ENCODE measurements at regions not wholly inside any gene's neighbourhood (a gene's known extent, or its start where the extent isn't known, plus 50 kb on each side); places are given as distances from the start of the nearest gene placed in this dataset.

- DNase-seq = no peak
Measured at GRCh38 chr2:240227538-240228428, 87.3 kb upstream of the OTOS start.

- DNase-seq = no peak
Measured at GRCh38 chr2:240229005-240229404, 88.5 kb upstream of the OTOS start.

- DNase-seq = no peak
Measured at GRCh38 chr2:240229603-240230235, 89.3 kb upstream of the OTOS start.

- no peak for DNase-seq
Measured at GRCh38 chr2:240230291-240230931, 90.0 kb upstream of the OTOS start.

GRCh38 chr2:240231838-240232244 is 91.4 kb upstream of the OTOS start:
- no peak for DNase-seq

- no peak for DNase-seq
Measured at GRCh38 chr2:240232264-240232915, 91.9 kb upstream of the OTOS start.

GRCh38 chr2:240232961-240233884 is 92.8 kb upstream of the OTOS start:
- no peak for DNase-seq

GRCh38 chr2:240233885-240234502 is 93.5 kb upstream of the OTOS start:
- DNase-seq = no peak

- DNase-seq = no peak
Measured at GRCh38 chr2:240234503-240234951, 94.1 kb upstream of the OTOS start.

GRCh38 chr2:240235149-240235803 is 94.8 kb upstream of the OTOS start:
- no peak for DNase-seq

- no peak for DNase-seq
Measured at GRCh38 chr2:240235811-240236210, 95.4 kb upstream of the OTOS start.

- DNase-seq = peak; percentile 55
Measured at GRCh38 chr2:240236217-240237111, 96.0 kb upstream of the OTOS start.

- no peak for DNase-seq
Measured at GRCh38 chr2:240237609-240238174, 97.2 kb upstream of the OTOS start.

- no peak for DNase-seq
Measured at GRCh38 chr2:240238201-240238600, 97.7 kb upstream of the OTOS start.

GRCh38 chr2:240238786-240239185 is 98.3 kb upstream of the OTOS start:
- no peak for DNase-seq

GRCh38 chr2:240239325-240239724 is 98.9 kb upstream of the OTOS start:
- DNase-seq = no peak

- DNase-seq = no peak
Measured at GRCh38 chr2:240240017-240240734, 99.7 kb upstream of the OTOS start.

GRCh38 chr2:240240781-240241180 is 100.3 kb upstream of the OTOS start:
- DNase-seq = no peak

GRCh38 chr2:240241572-240241971 is 101.1 kb upstream of the OTOS start:
- no peak for DNase-seq

Measured in DMS79 (cell line).